GM12891 (cell line): ENCODE measurements at regions not wholly inside any gene's neighbourhood (a gene's known extent, or its start where the extent isn't known, plus 50 kb on each side); places are given as distances from the start of the nearest gene placed in this dataset.

Experiments
- PAX5 ChIP-seq: IDR thresholded peaks from 2 replicates; pipeline ENCODE4 v1.6.1; 2011; ENCODE audit warnings: low read length, moderate library complexity, mild to moderate bottlenecking; ENCODE audit not compliant: insufficient read depth, severe bottlenecking
- POLR2A ChIP-seq: IDR thresholded peaks from 2 replicates; pipeline ENCODE4 v1.6.1; 2011; ENCODE audit warnings: low read depth, low read length, control low read depth
- POLR2AphosphoS5 ChIP-seq: IDR thresholded peaks from 2 replicates; pipeline ENCODE4 v1.6.1; 2011; ENCODE audit warnings: low read depth, low read length, control low read depth
- SPI1 ChIP-seq: IDR thresholded peaks from 2 replicates; pipeline ENCODE4 v1.6.1; 2011; ENCODE audit warnings: low read depth, low read length, control low read depth

- TF ChIP-seq POLR2AphosphoS5 (no peak), POLR2A (no peak), SPI1 (no peak), PAX5 (no peak)
Measured at GRCh38 chr3:69445024-69445423, 59.1 kb upstream of the FRMD4B start.
